ENCODE measurements at regions not wholly inside any gene's neighbourhood (a gene's known extent, or its start where the extent isn't known, plus 50 kb on each side); places are given as distances from the start of the nearest gene placed in this dataset.

GRCh38 chr20:3306068-3306467, 67.1 kb upstream of the SLC4A11 start:
- TF ChIP-seq CTCF (IDR thresholded peaks at IDR 0.05), result no peak
- no peak for TF ChIP-seq POLR2A (IDR thresholded peaks at IDR 0.05)
